Hepatocyte (in vitro differentiated cells): ENCODE measurements at regions not wholly inside any gene's neighbourhood (a gene's known extent, or its start where the extent isn't known, plus 50 kb on each side); places are given as distances from the start of the nearest gene placed in this dataset.

Experiments used
- DNase-seq: peaks from one replicate; pipeline ENCODE4 v3.0.0-alpha.2; 2016; ENCODE audit warnings: low spot score
- H2AFZ ChIP-seq: fragments of 200-600 bp; sonication (generic); 2 replicates; pipeline ENCODE4 v1.6.0; 2016; ENCODE audit warnings: antibody characterized with exemption, mild to moderate bottlenecking
- H3K27ac ChIP-seq: fragments of 200-600 bp; sonication (generic); 2 replicates; pipeline ENCODE4 v1.5.1; 2016; ENCODE audit warnings: mild to moderate bottlenecking
- H3K27me3 ChIP-seq: fragments of 200-600 bp; sonication (generic); 2 replicates; pipeline ENCODE4 v1.6.1; 2016
- H3K36me3 ChIP-seq: fragments of 200-600 bp; sonication (generic); replicated peaks from 2 replicates; pipeline ENCODE4 v1.5.1; 2016; ENCODE audit warnings: low read depth; ENCODE audit not compliant: insufficient read depth
- H3K4me1 ChIP-seq: fragments of 200-600 bp; sonication (generic); 2 replicates; pipeline ENCODE4 v1.5.1; 2016; ENCODE audit warnings: mild to moderate bottlenecking, moderate library complexity; ENCODE audit not compliant: insufficient read depth
- H3K4me2 ChIP-seq: fragments of 200-600 bp; sonication (generic); 2 replicates; pipeline ENCODE4 v1.6.0; 2016
- H3K4me3 ChIP-seq: fragments of 200-600 bp; sonication (generic); 2 replicates; pipeline ENCODE4 v1.5.1; 2016; ENCODE audit warnings: mild to moderate bottlenecking
- H3K79me2 ChIP-seq: fragments of 200-600 bp; sonication (generic); 2 replicates; pipeline ENCODE4 v1.6.0; 2017; ENCODE audit warnings: mild to moderate bottlenecking
- H3K9me2 ChIP-seq: fragments of 200-600 bp; sonication (generic); replicated peaks from 2 replicates; pipeline ENCODE4 v1.6.0; 2017; ENCODE audit warnings: mild to moderate bottlenecking; ENCODE audit not compliant: insufficient read depth
- H3K9me3 ChIP-seq: fragments of 200-600 bp; sonication (generic); 2 replicates; pipeline ENCODE4 v1.5.1; 2016; ENCODE audit warnings: low read depth, mild to moderate bottlenecking
- H4K20me1 ChIP-seq: fragments of 200-600 bp; sonication (generic); 2 replicates; pipeline ENCODE4 v1.6.0; 2016; ENCODE audit warnings: mild to moderate bottlenecking; ENCODE audit not compliant: insufficient read depth, poor library complexity, severe bottlenecking
- CTCF ChIP-seq: fragments of 200-600 bp; sonication (generic); IDR thresholded peaks from 2 replicates; pipeline ENCODE4 v1.5.1; 2016; ENCODE audit warnings: antibody characterized with exemption, mild to moderate bottlenecking; ENCODE audit not compliant: poor library complexity
- EZH2 ChIP-seq: fragments of 200-600 bp; sonication (generic); IDR thresholded peaks from 2 replicates; pipeline ENCODE4 v1.6.1; 2016; ENCODE audit warnings: antibody characterized with exemption, mild to moderate bottlenecking, borderline replicate concordance
- EZH2phosphoT487 ChIP-seq: fragments of 200-600 bp; sonication (generic); IDR thresholded peaks from one replicate; pipeline ENCODE4 v1.6.1; 2018; ENCODE audit warnings: antibody characterized with exemption, mild to moderate bottlenecking, low read depth, moderate library complexity; ENCODE audit not compliant: unreplicated experiment, severe bottlenecking
- WGBS: methylation state at CpG from one replicate; pipeline ENCODE4 v1.1.6; 2016; ENCODE audit warnings: low lambda C conversion rate; ENCODE audit errors: missing lambda C conversion rate; 5-methylcytosine and 5-hydroxymethylcytosine counted together

DNA sequence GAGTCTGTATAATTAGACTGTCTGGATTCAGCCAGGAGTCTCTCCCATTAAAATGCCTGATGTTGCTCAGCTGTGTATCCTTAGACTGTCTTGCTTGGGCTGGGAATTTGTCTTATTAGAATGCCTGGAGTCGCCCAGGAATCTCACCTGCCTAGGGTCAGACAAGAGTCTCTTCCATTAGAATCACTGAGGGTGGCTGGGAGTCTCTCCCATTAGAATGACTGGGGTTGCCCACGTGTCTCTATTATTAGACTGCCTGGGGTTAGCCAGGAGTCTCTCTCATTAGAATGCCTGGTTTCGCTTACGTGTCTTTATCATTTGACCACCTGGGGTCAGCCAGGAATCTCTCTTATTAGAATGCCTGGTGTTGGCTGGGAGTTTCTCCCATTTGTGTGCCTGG is 1450.0 kb downstream of the UQCRFS1 start:
- no peaks in the 10 kb centered on the region for H3K4me1 ChIP-seq
- no peaks in the 10 kb centered on the region for H4K20me1 ChIP-seq
- H3K9me3 ChIP-seq = no peaks in the 10 kb centered on the region
- no peaks in the 10 kb centered on the region for H3K36me3 ChIP-seq
- H3K27ac ChIP-seq = no peak overlapping the region
- no peaks in the 10 kb centered on the region for H3K27me3 ChIP-seq
- 88% methylated on average over 4 of the region's 4 CpGs for WGBS
- H2AFZ ChIP-seq = no peak overlapping the region
- no peak for DNase-seq
- no peaks in the 10 kb centered on the region for H3K79me2 ChIP-seq
- no peak overlapping the region for H3K4me3 ChIP-seq
- TF ChIP-seq CTCF (no peak), EZH2phosphoT487 (no peak), EZH2 (no peak)
- no peaks in the 10 kb centered on the region for H3K9me2 ChIP-seq
- H3K4me2 ChIP-seq = no peak overlapping the region

DNA sequence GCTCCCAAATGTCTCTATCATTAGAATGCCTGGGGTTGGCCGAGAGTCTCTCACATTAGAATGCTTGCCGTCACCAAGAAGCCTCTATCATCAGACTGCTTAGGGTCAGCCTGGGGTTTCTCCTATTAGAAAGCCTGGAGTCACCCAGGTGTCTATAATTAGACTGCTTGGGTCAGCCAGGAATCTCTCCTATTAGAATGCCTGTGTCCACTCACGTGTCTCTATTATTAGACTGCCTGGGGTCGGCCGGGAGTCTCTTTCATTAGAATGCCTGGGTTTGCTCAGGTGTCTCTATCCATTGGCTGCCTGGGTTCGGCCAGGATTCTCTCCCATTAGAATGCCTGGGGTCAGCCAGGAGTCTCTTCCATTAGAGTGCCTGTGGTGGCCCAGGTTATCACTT is 1453.1 kb downstream of the UQCRFS1 start:
- H2AFZ ChIP-seq = no peak overlapping the region
- DNase-seq = no peak
- no peaks in the 10 kb centered on the region for H3K36me3 ChIP-seq
- no peaks in the 10 kb centered on the region for H4K20me1 ChIP-seq
- no peak overlapping the region for H3K4me2 ChIP-seq
- WGBS = 90% methylated on average over 6 of the region's 6 CpGs
- no peaks in the 10 kb centered on the region for H3K4me1 ChIP-seq
- H3K9me2 ChIP-seq = no peaks in the 10 kb centered on the region
- no peaks in the 10 kb centered on the region for H3K27me3 ChIP-seq
- H3K9me3 ChIP-seq = no peaks in the 10 kb centered on the region
- H3K27ac ChIP-seq = no peak overlapping the region
- H3K79me2 ChIP-seq = no peaks in the 10 kb centered on the region
- TF ChIP-seq CTCF = no peak
- no peak for TF ChIP-seq EZH2
- TF ChIP-seq EZH2phosphoT487 = no peak
- H3K4me3 ChIP-seq = no peak overlapping the region

- Histone ChIP-seq H3K27me3 (no peaks in the 10 kb centered on the region), H3K27ac (no peak overlapping the region), H3K4me3 (no peak overlapping the region), H4K20me1 (no peaks in the 10 kb centered on the region), H3K9me2 (no peaks in the 10 kb centered on the region), H3K9me3 (no peaks in the 10 kb centered on the region), H3K36me3 (no peaks in the 10 kb centered on the region), H3K4me1 (no peaks in the 10 kb centered on the region), H3K79me2 (no peaks in the 10 kb centered on the region), H3K4me2 (no peak overlapping the region), H2AFZ (no peak overlapping the region)
- DNase-seq = no peak
- TF ChIP-seq EZH2 (no peak), CTCF (no peak), EZH2phosphoT487 (no peak)
- WGBS = 89% methylated on average over 18 of the region's 18 CpGs
Measured at GRCh38 chr19:27758626-27759505, 1454.1 kb downstream of the UQCRFS1 start.
